Testis (tissue), 2 donors: ENCODE measurements at regions not wholly inside any gene's neighbourhood (a gene's known extent, or its start where the extent isn't known, plus 50 kb on each side); places are given as distances from the start of the nearest gene placed in this dataset.

Experiments
- DNase-seq: peaks from one replicate; pipeline ENCODE4 v3.0.0-alpha.2; 2019
- H3K27ac ChIP-seq, 2 donors: fragments of 200-600 bp; sonication (generic); one replicate each; pipeline ENCODE4 v1.5.1; 2019
- H3K27me3 ChIP-seq: fragments of 200-600 bp; sonication (generic); one replicate; pipeline ENCODE4 v1.5.1; 2019
- H3K36me3 ChIP-seq: fragments of 200-600 bp; sonication (generic); one replicate; pipeline ENCODE4 v1.5.1; 2017; ENCODE audit warnings: low read depth; ENCODE audit errors: missing control alignments
- H3K4me1 ChIP-seq: fragments of 200-600 bp; sonication (generic); one replicate; pipeline ENCODE4 v1.5.1; 2019
- H3K4me3 ChIP-seq, 2 donors: fragments of 200-600 bp; sonication (generic); one replicate each; pipeline ENCODE4 v1.5.1; 2017 to 2019
- H3K9me3 ChIP-seq: fragments of 200-600 bp; sonication (generic); one replicate; pipeline ENCODE4 v1.5.1; 2017
- CTCF ChIP-seq, 3 experiments: fragments of 450-650 bp in 2 of 3; fragments of 200-600 bp in 1 of 3; sonication (generic) in 1 of 3; IDR thresholded peaks; one replicate each; pipeline ENCODE4 v1.5.1; 2016 to 2019; ENCODE audit warnings: antibody characterized with exemption in 3 of 3, mild to moderate bottlenecking in 2 of 3, moderate library complexity in 1 of 3
- POLR2A ChIP-seq: fragments of 450-650 bp; IDR thresholded peaks from one replicate; pipeline ENCODE4 v1.6.1; 2017; ENCODE audit warnings: antibody characterized with exemption, mild to moderate bottlenecking, moderate library complexity
- WGBS, 2 donors: methylation state at CpG; one replicate each; pipeline ENCODE4 v1.1.5; 2018; 5-methylcytosine and 5-hydroxymethylcytosine counted together
- intact Hi-C: fragments of 100-400 bp; cut with DNase I; formaldehyde crosslinking; loops from one replicate; pipeline ENCODE4 v1.15.1; 2023; ENCODE audit warnings: low total_unique reads

DNA sequence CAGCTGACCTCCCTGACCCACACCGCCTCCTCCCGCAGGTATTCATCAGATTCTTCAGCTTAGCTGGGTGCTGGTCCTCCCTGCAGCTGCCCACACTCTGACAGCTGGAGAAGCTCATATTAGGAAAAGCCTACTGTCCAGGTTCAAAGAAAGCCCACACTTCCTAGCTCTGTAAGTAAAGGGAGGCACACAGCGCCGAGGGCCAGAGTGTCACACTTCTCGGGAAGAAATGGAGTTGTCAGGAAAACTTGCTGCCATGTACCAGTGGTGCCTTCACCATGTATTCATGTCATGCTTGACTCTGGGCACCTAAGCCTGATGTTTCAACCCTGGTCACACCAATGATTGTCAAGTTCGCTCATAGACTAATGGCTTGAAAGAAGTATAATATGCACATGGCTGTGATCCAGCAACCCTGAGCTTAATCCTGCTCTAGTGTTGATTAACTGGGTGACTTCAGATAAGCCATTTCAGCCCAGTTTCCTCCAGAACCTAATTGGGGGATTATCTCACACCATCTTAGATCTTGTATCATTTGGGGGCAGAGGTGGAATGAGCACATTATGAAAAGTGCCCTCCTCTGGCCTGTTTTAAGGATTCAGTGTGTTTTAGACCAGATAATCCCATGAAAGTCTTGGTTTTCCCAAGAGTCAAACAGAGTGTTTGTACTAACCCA is 180.3 kb upstream of the PARD3B start:
- DNase-seq: no peak
- 93 to 100% methylated on average over 2 to 6 of the region's 6 CpGs for WGBS, 2 donors
- no peak for TF ChIP-seq CTCF (IDR thresholded peaks at IDR 0.05)
- TF ChIP-seq POLR2A: no peak

DNA sequence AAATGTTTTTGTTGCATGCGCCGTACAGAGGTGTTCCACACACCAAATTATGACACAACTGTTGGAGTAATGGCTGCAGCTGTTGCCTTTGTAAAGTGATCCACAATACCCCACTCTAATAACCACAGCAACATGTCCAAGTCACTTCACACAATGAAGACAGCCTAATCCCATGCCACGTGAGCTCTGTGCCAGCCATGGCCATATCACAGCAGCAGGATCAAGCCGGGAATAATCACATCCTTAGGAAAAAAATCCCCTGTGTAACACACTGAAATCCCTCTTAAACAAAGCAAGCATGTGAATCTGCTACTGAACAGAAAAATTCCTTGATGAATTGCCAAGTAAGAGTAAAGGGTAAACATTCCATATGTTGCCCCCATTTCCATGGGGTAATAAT is 179.5 kb upstream of the PARD3B start:
- Histone ChIP-seq H3K27ac (no peak overlapping the region), H3K4me1 (no peaks in the 10 kb centered on the region), H3K36me3 (no peaks in the 10 kb centered on the region), H3K4me3 (no peak overlapping the region), H3K9me3 (no peaks in the 10 kb centered on the region), H3K27me3 (no peaks in the 10 kb centered on the region)
- intact Hi-C loops: no loop called here
- TF ChIP-seq POLR2A (no peak), CTCF (IDR thresholded peaks at IDR 0.05) (no peak)
- no peak for DNase-seq
- 84 to 91% methylated on average over 4 of the region's 4 CpGs for WGBS, 2 donors

More for the DNA sequence above, 180.3 kb upstream of the PARD3B start:
- no peaks in the 10 kb centered on the region for H3K27me3 ChIP-seq
- H3K27ac ChIP-seq: no peak overlapping the region
- no peaks in the 10 kb centered on the region for H3K4me1 ChIP-seq
- intact Hi-C loops: no loop called here
- H3K4me3 ChIP-seq: no peak overlapping the region
- H3K9me3 ChIP-seq: no peaks in the 10 kb centered on the region
- no peaks in the 10 kb centered on the region for H3K36me3 ChIP-seq

- no peaks in the 10 kb centered on the region for H3K36me3 ChIP-seq
- no peak for TF ChIP-seq CTCF (IDR thresholded peaks at IDR 0.05)
- TF ChIP-seq POLR2A: no peak
- H3K4me1 ChIP-seq: no peaks in the 10 kb centered on the region
- no peaks in the 10 kb centered on the region for H3K9me3 ChIP-seq
- WGBS, 2 donors: 59% methylated on average over 5 of the region's 5 CpGs
- H3K27me3 ChIP-seq: no peaks in the 10 kb centered on the region
- intact Hi-C loops: no loop called here
- no peak overlapping the region for H3K27ac ChIP-seq
- no peak for DNase-seq
- H3K4me3 ChIP-seq: no peak overlapping the region
Measured at GRCh38 chr2:204367466-204367865, 177.8 kb upstream of the PARD3B start.

DNA sequence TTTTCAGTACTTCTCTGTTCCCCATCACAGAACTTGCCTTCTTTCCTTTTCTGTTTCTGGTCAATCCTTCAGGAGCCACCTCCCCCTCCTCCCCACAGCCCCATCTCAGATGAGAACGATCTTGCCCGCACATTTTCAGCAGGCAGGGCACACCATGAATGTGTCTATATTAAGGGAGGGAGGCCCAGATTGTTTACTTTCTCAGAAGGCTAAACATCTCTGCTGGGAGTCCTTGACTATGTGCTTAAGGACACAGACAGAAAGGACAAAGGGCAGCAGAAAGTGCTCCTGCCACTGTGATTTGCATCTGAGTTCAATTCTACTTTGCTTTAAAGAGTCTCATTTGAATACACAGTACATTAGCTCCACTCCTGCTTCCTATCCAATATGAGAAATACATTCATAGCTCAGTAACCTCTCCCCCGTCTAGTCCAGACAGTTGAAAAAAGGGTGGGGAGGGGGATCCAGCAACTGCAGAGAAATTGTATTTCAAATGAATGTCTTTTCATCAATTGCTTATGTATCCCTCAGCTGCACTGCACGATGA is 175.0 kb upstream of the PARD3B start:
- H3K9me3 ChIP-seq: no peaks in the 10 kb centered on the region
- DNase-seq: no peak
- TF ChIP-seq CTCF (IDR thresholded peaks at IDR 0.05) (no peak), POLR2A (no peak)
- 53 to 56% methylated on average over 4 of the region's 4 CpGs for WGBS, 2 donors
- H3K27me3 ChIP-seq: no peaks in the 10 kb centered on the region
- no peaks in the 10 kb centered on the region for H3K36me3 ChIP-seq
- H3K4me1 ChIP-seq: no peaks in the 10 kb centered on the region
- no peak overlapping the region for H3K4me3 ChIP-seq
- intact Hi-C loops: no loop called here
- no peak overlapping the region for H3K27ac ChIP-seq

DNA sequence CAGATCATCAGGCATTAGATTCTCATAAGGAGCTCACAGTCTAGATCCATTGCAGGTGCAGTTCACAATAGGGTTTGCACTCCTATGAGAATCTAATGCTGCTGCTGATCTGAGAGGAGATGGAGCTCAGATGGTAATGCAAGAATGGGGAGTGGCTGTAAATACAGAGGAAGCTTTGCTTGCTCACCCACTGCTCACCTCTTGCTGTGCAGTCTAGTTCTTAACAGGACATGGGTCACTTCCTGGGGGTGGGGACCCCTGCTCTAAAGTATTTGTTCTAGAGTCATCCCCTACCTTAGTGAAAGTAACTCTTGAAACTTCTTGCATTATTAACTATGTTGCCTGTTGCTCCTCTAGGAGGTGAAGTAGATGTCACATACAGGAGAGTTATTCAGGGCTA is 171.3 kb upstream of the PARD3B start:
- intact Hi-C loops: no loop called here
- Histone ChIP-seq H3K27ac (no peak overlapping the region), H3K4me3 (no peak overlapping the region), H3K9me3 (no peaks in the 10 kb centered on the region), H3K36me3 (no peaks in the 10 kb centered on the region), H3K27me3 (no peaks in the 10 kb centered on the region), H3K4me1 (no peaks in the 10 kb centered on the region)
- no peak for TF ChIP-seq POLR2A
- TF ChIP-seq CTCF (IDR thresholded peaks at IDR 0.05): no peak
- DNase-seq: no peak
